Heart left ventricle (tissue), 16 donors: ENCODE measurements at regions not wholly inside any gene's neighbourhood (a gene's known extent, or its start where the extent isn't known, plus 50 kb on each side); places are given as distances from the start of the nearest gene placed in this dataset.

Experiments used
- ATAC-seq, 4 donors: fragments of 200-7000 bp; cut with Tn5 transposase; one replicate each; pipeline ENCODE4 v1.9.1; 2020 to 2022; ENCODE audit warnings: moderate library complexity in 4 of 4, mild to moderate bottlenecking in 3 of 4, moderate number of reproducible peaks in 1 of 4
- DNase-seq, 5 donors: peaks; one replicate each; pipeline ENCODE4 v3.0.0-alpha.2; 2020
- H3K27ac ChIP-seq, 12 donors: fragments of 200-600 bp; sonication (generic) in 4 of 12; one replicate each; pipeline versions ENCODE4 v1.5.0 to v1.8.0; 2016 to 2022; ENCODE audit warnings: mild to moderate bottlenecking in 2 of 12
- H3K27me3 ChIP-seq, 9 donors: fragments of 200-600 bp; sonication (generic) in 2 of 9; one replicate each; pipeline versions ENCODE4 v1.5.1 to v1.8.0; 2016 to 2022; ENCODE audit warnings: mild to moderate bottlenecking in 3 of 9
- H3K36me3 ChIP-seq, 9 donors: fragments of 200-600 bp; sonication (generic) in 2 of 9; one replicate each; pipeline versions ENCODE4 v1.5.0 to v1.8.0; 2018 to 2022; ENCODE audit warnings: mild to moderate bottlenecking in 2 of 9
- H3K4me1 ChIP-seq, 12 donors: fragments of 200-600 bp; sonication (generic) in 4 of 12; one replicate each; pipeline versions ENCODE4 v1.5.0 to v1.8.0; 2016 to 2022; ENCODE audit warnings: mild to moderate bottlenecking in 3 of 12
- H3K4me3 ChIP-seq, 12 donors: fragments of 200-600 bp; sonication (generic) in 4 of 12; one replicate each; pipeline versions ENCODE4 v1.5.0 to v1.8.0; 2017 to 2022; ENCODE audit warnings: mild to moderate bottlenecking in 9 of 12, moderate library complexity in 4 of 12
- H3K9me3 ChIP-seq, 12 donors: fragments of 200-600 bp; sonication (generic) in 4 of 12; one replicate each; pipeline versions ENCODE4 v1.5.0 to v1.8.0; 2016 to 2022; ENCODE audit warnings: mild to moderate bottlenecking in 1 of 12
- POLR2A ChIP-seq, 2 donors: fragments of 450-650 bp; IDR thresholded peaks; one replicate each; pipeline ENCODE4 v1.6.1; 2017; ENCODE audit warnings: antibody characterized with exemption in 2 of 2, mild to moderate bottlenecking in 2 of 2, moderate library complexity in 2 of 2
- WGBS, 4 donors: extraction: QIAGEN DNeasy Blood & Tissue Kit in 2 of 4; methylation state at CpG; one replicate each; pipeline versions ENCODE4 v1.1.5 to v1.1.7; 2013 to 2018; 5-methylcytosine and 5-hydroxymethylcytosine counted together
- intact Hi-C, 10 donors: fragments of 100-400 bp; cut with DNase I; formaldehyde crosslinking; loops; one replicate each; pipeline versions ENCODE4 v1.11.1 to v1.14.2; 2022
- TF ChIP-seq, protein P1 (sequence below), 12 donors: fragments of 200-600 bp; sonication (generic) in 4 of 12; IDR thresholded peaks; one replicate each; pipeline versions ENCODE4 v1.5.0 to v1.8.0; 2018 to 2022; ENCODE audit warnings: antibody characterized with exemption in 12 of 12, mild to moderate bottlenecking in 5 of 12
- donor health status: ischemic (EF 13 %, LVEDD 7.1; RV severe dilation, severe dysfunction).
- donor health status: healthy with polysubstance abuse.
- donor health status: DM: no; HTN: yes; CAD: no.
- donor health status: DM: no; HTN: no; CAD: no.
- donor health status: ischemic (EF 25% LVEDD 6.9; RV normal size, moderate dysfunction).
- donor health status: ischemic (EF 25% LVEDD 5.7; RV mildly dilated, moderate dysfunction).
- donor health status: healthy.
- donor health status: DM: yes; HTN: yes; CAD: no.
- donor health status: ischemic (EF 35%, LVEDD 5.7; RV mildly dilated, moderate dysfunction).
- donor health status: nonischemic (EF 11% LVEDD 7.7; RV severe dilation, severe dysfunction).
- donor health status: DM: yes; HTN: yes; CAD: no.
- donor health status: PGD.
- donor health status: ischemic (EF 29% LVEDD 5.4; RV normal size, mild dysfunction).
- donor health status: nonischemic (EF 23%, LVEDD 6.1; RV moderate dilation, normal function).

DNA sequence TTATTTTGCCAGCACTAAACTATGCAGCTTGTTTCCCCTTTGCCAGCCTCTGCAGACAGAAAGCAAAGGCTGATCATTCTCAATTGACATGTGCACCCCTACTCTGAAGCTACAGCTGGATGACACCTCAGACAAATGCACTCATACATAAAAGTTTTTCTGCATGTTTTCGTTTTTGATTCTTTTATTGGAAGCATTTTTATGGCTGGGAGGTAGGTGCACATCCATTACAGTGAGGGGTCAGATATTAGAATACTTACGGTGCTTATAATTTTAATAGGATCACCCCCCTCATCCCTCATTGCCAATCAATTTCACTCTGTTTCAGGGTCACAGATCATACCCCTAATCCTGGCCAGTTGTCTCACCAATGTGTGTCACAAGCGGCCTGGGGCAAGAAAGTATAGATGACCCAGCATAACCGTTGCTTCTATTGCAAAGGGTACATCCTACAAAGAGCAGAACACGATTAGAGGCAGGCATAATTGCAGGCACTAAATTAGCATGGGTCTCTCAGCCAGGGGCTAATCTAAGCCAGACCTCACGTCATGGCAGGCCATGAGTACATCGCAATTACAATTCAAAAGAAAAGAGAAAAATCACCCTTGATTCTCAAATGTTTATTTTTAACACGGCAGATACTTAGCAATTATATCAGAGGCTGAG lies 89.5 kb upstream of the SOX9 start:
- WGBS, 4 donors: 73 to 76% (median 75%) methylated on average over 8 of the region's 8 CpGs
- peaks cover 0 to 29% (median 0%) of the 10 kb centered on the region in 9 donors for H3K27me3 ChIP-seq
- ATAC-seq: no peak
- no peak for TF ChIP-seq POLR2A (IDR thresholded peaks at IDR 0.05)
- TF ChIP-seq, protein P1, sequence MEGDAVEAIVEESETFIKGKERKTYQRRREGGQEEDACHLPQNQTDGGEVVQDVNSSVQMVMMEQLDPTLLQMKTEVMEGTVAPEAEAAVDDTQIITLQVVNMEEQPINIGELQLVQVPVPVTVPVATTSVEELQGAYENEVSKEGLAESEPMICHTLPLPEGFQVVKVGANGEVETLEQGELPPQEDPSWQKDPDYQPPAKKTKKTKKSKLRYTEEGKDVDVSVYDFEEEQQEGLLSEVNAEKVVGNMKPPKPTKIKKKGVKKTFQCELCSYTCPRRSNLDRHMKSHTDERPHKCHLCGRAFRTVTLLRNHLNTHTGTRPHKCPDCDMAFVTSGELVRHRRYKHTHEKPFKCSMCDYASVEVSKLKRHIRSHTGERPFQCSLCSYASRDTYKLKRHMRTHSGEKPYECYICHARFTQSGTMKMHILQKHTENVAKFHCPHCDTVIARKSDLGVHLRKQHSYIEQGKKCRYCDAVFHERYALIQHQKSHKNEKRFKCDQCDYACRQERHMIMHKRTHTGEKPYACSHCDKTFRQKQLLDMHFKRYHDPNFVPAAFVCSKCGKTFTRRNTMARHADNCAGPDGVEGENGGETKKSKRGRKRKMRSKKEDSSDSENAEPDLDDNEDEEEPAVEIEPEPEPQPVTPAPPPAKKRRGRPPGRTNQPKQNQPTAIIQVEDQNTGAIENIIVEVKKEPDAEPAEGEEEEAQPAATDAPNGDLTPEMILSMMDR (IDR thresholded peaks at IDR 0.05): no peak
- H3K4me3 ChIP-seq: no peak overlapping the region
- no peak overlapping the region for H3K27ac ChIP-seq
- H3K4me1 ChIP-seq: peaks cover 0 to 8% (median 0%) of the 10 kb centered on the region in 12 donors
- no peaks in the 10 kb centered on the region for H3K36me3 ChIP-seq
- intact Hi-C loops: loop anchor here in 1 of 10 donors (5.0 kb wide), 1 partner anchor 86 kb away; no protein-coding TSS in a partner anchor
- no peak for DNase-seq
- H3K9me3 ChIP-seq: no peaks in the 10 kb centered on the region

DNA sequence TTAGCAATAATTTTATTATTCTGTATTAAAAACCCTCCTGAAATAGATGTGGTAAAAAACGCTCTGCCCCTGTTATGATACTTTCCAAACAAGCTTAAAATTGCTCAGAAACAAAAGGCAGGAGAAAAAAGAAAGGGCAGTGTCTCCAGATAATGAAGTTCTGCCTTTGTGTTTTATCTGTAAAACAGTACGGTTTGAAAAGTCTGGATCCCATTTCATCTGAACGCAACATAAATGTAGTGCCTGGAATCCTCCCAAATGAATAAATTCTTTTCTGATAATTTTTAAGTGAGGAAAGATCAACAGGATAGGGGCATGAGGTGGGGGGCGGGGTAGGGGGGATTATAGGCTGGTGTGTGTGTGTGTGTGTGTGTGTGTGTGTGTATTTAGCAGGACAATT lies 87.5 kb upstream of the SOX9 start:
- peaks cover 0 to 15% (median 0%) of the 10 kb centered on the region in 9 donors for H3K27me3 ChIP-seq
- no peak overlapping the region for H3K4me3 ChIP-seq
- H3K27ac ChIP-seq: no peak overlapping the region
- 60 to 75% (median 71%) methylated on average over 4 of the region's 4 CpGs for WGBS, 4 donors
- intact Hi-C loops: loop anchor here in 1 of 10 donors (5.0 kb wide), 1 partner anchor 84 kb away; no protein-coding TSS in a partner anchor
- H3K9me3 ChIP-seq: no peaks in the 10 kb centered on the region
- no peaks in the 10 kb centered on the region for H3K36me3 ChIP-seq
- ATAC-seq (no peak), DNase-seq (no peak)
- TF ChIP-seq, protein P1 (IDR thresholded peaks at IDR 0.05): no peak
- no peak for TF ChIP-seq POLR2A (IDR thresholded peaks at IDR 0.05)
- H3K4me1 ChIP-seq: peaks cover 0 to 8% (median 0%) of the 10 kb centered on the region in 12 donors

DNA sequence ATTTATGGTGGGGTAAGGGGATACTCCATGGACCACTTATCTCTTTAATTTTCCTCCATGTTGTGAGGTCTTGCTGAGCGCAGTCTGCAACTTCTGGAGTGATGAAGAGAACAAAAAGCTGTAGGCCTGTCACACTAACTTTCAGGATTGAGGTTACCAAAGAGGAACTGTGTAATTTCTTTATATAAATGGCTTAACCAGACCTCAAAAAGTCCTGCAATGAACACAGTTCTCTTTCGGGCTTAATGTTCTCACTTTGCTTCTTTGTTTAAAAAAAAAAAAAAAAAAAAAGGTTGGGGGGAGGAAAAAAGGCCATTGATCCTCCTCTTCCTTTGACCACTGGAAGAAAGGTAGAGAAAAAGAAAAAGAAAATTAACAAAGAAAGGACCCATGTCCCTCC lies 86.8 kb upstream of the SOX9 start:
- no peaks in the 10 kb centered on the region for H3K9me3 ChIP-seq
- ATAC-seq (no peak), DNase-seq (no peak)
- peaks cover 0 to 8% (median 0%) of the 10 kb centered on the region in 9 donors for H3K27me3 ChIP-seq
- peaks cover 0 to 8% (median 0%) of the 10 kb centered on the region in 12 donors for H3K4me1 ChIP-seq
- TF ChIP-seq, protein P1 (IDR thresholded peaks at IDR 0.05): no peak
- no peak for TF ChIP-seq POLR2A (IDR thresholded peaks at IDR 0.05)
- H3K36me3 ChIP-seq: no peaks in the 10 kb centered on the region
- no peak overlapping the region for H3K27ac ChIP-seq
- intact Hi-C loops: loop anchor here in 1 of 10 donors (5.0 kb wide), 1 partner anchor 83 kb away; no protein-coding TSS in a partner anchor
- no peak overlapping the region for H3K4me3 ChIP-seq
- WGBS, 4 donors: 81 to 87% (median 84%) methylated on average over 2 of the region's 2 CpGs

DNA sequence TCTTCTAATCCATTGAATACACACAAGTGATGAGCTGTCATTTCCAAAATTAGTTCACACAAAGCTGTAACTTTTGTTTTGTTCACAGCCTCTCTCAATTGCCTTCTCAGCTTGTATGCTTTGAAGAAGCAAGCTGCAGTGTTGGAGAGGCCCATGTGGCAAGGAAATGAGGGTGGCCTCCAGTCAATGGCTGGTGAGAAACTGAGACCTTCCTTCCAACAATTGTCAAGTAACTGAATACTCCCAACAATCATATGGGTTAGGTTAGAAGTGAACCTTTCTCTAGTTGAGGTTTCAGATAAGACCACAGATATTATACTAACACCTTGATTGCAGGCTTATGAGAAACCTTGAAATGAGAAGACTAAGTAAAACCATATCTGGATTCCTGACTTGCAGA lies 82.4 kb upstream of the SOX9 start:
- intact Hi-C loops: no loop called here
- ATAC-seq: no peak

More for the DNA sequence above, 82.4 kb upstream of the SOX9 start:
- Histone ChIP-seq H3K9me3 (no peaks in the 10 kb centered on the region), H3K27ac (no peak overlapping the region), H3K36me3 (no peaks in the 10 kb centered on the region), H3K27me3 (no peaks in the 10 kb centered on the region), H3K4me1 (peaks cover 0 to 3% (median 0%) of the 10 kb centered on the region in 12 donors), H3K4me3 (no peak overlapping the region)
- TF ChIP-seq, protein P1 (IDR thresholded peaks at IDR 0.05): no peak
- no peak for TF ChIP-seq POLR2A (IDR thresholded peaks at IDR 0.05)
- no peak for DNase-seq
